Glutamatergic neuron (in vitro differentiated cells): ENCODE measurements at regions not wholly inside any gene's neighbourhood (a gene's known extent, or its start where the extent isn't known, plus 50 kb on each side); places are given as distances from the start of the nearest gene placed in this dataset.

ENCODE experiments used
- DNase-seq: peaks from one replicate; pipeline ENCODE4 v3.0.0; 2022
- H3K27ac Mint-ChIP-seq: one replicate; pipeline ENCODE4 v1.8.0; 2020; ENCODE audit warnings: mild to moderate bottlenecking, mixed read lengths, inconsistent platforms; ENCODE audit not compliant: unreplicated experiment
- H3K27me3 Mint-ChIP-seq: one replicate; pipeline ENCODE4 v1.8.0; 2020; ENCODE audit warnings: mild to moderate bottlenecking, moderate library complexity, mixed read lengths, inconsistent platforms; ENCODE audit not compliant: unreplicated experiment
- H3K36me3 Mint-ChIP-seq: one replicate; pipeline ENCODE4 v1.8.0; 2020; ENCODE audit warnings: mild to moderate bottlenecking, mixed read lengths, inconsistent platforms; ENCODE audit not compliant: unreplicated experiment
- H3K4me1 Mint-ChIP-seq: one replicate; pipeline ENCODE4 v1.8.0; 2020; ENCODE audit warnings: mild to moderate bottlenecking, low read depth, mixed read lengths, inconsistent platforms; ENCODE audit not compliant: unreplicated experiment
- H3K4me3 Mint-ChIP-seq: one replicate; pipeline ENCODE4 v1.8.0; 2020; ENCODE audit warnings: mild to moderate bottlenecking, mixed read lengths, inconsistent platforms; ENCODE audit not compliant: unreplicated experiment
- H3K9me3 Mint-ChIP-seq: one replicate; pipeline ENCODE4 v1.8.0; 2020; ENCODE audit warnings: mild to moderate bottlenecking, moderate library complexity, mixed read lengths, inconsistent platforms; ENCODE audit not compliant: unreplicated experiment
- CTCF ChIP-seq: fragments of 200-600 bp; sonication (generic); IDR thresholded peaks from one replicate; pipeline ENCODE4 v1.5.0; 2021; ENCODE audit not compliant: partially characterized antibody, unreplicated experiment

- H3K4me1 Mint-ChIP-seq: peaks cover 8% of the 10 kb centered on the region
- no peak overlapping the region for H3K4me3 Mint-ChIP-seq
- TF ChIP-seq CTCF: no peak
- no peaks in the 10 kb centered on the region for H3K27me3 Mint-ChIP-seq
- no peak overlapping the region for H3K27ac Mint-ChIP-seq
- peaks cover 3% of the 10 kb centered on the region for H3K36me3 Mint-ChIP-seq
- no peak for DNase-seq
- peaks cover 2% of the 10 kb centered on the region for H3K9me3 Mint-ChIP-seq
Measured at GRCh38 chr16:9412915-9413264, 321.4 kb downstream of the HAPSTR1 start.

- no peak for TF ChIP-seq CTCF
- peaks cover 3% of the 10 kb centered on the region for H3K36me3 Mint-ChIP-seq
- no peak overlapping the region for H3K27ac Mint-ChIP-seq
- no peak overlapping the region for H3K4me3 Mint-ChIP-seq
- no peak for DNase-seq
- no peaks in the 10 kb centered on the region for H3K9me3 Mint-ChIP-seq
- no peaks in the 10 kb centered on the region for H3K4me1 Mint-ChIP-seq
- no peaks in the 10 kb centered on the region for H3K27me3 Mint-ChIP-seq
Measured at GRCh38 chr16:9415545-9415944, 324.1 kb downstream of the HAPSTR1 start.

GRCh38 chr16:9417898-9418297, 326.5 kb downstream of the HAPSTR1 start:
- H3K27ac Mint-ChIP-seq: no peak overlapping the region
- H3K27me3 Mint-ChIP-seq: no peaks in the 10 kb centered on the region
- H3K36me3 Mint-ChIP-seq: peaks cover 8% of the 10 kb centered on the region
- H3K9me3 Mint-ChIP-seq: peaks cover 3% of the 10 kb centered on the region
- H3K4me3 Mint-ChIP-seq: no peak overlapping the region
- DNase-seq: no peak
- TF ChIP-seq CTCF: no peak
- no peaks in the 10 kb centered on the region for H3K4me1 Mint-ChIP-seq

- DNase-seq: no peak
- Mint-ChIP-seq H3K9me3 (peaks cover 3% of the 10 kb centered on the region), H3K27me3 (no peaks in the 10 kb centered on the region), H3K4me1 (no peaks in the 10 kb centered on the region), H3K36me3 (peaks cover 8% of the 10 kb centered on the region), H3K4me3 (no peak overlapping the region), H3K27ac (no peak overlapping the region)
- no peak for TF ChIP-seq CTCF
Measured at GRCh38 chr16:9419161-9419560, 327.7 kb downstream of the HAPSTR1 start.

- Mint-ChIP-seq H3K27me3 (no peaks in the 10 kb centered on the region), H3K27ac (no peak overlapping the region), H3K9me3 (peaks cover 3% of the 10 kb centered on the region), H3K4me3 (no peak overlapping the region), H3K36me3 (peaks cover 5% of the 10 kb centered on the region), H3K4me1 (no peaks in the 10 kb centered on the region)
- TF ChIP-seq CTCF: no peak
- no peak for DNase-seq
Measured at GRCh38 chr16:9422762-9423513, 331.5 kb downstream of the HAPSTR1 start.
